Pulmonary artery endothelial cell (primary cell): ENCODE measurements at regions not wholly inside any gene's neighbourhood (a gene's known extent, or its start where the extent isn't known, plus 50 kb on each side); places are given as distances from the start of the nearest gene placed in this dataset.

Experiments used
- DNase-seq: peaks from one replicate; pipeline ENCODE4 v3.0.0-alpha.2; 2011; ENCODE audit warnings: low read depth, low spot score

GRCh38 chr5:126373375-126374108 lies 49.7 kb upstream of the GRAMD2B start:
- DNase-seq: no peak
